HG03135 (cell line): ENCODE measurements at regions not wholly inside any gene's neighbourhood (a gene's known extent, or its start where the extent isn't known, plus 50 kb on each side); places are given as distances from the start of the nearest gene placed in this dataset.
"Not testable (repeated sequence)": the region's sequence is repeated elsewhere in the genome, so short reads cannot be mapped to it uniquely, and the experiment has no call there.

Experiments
- ATAC-seq: cut with Tn5 transposase; IDR thresholded peaks from one replicate; pipeline ENCODE4 v1.9.1; 2021; ENCODE audit warnings: mild to moderate bottlenecking, moderate library complexity; ENCODE audit not compliant: unreplicated experiment

GRCh38 chr7:80082213-80082612, 52.4 kb upstream of the GNAI1 start:
- no peak for ATAC-seq

DNA sequence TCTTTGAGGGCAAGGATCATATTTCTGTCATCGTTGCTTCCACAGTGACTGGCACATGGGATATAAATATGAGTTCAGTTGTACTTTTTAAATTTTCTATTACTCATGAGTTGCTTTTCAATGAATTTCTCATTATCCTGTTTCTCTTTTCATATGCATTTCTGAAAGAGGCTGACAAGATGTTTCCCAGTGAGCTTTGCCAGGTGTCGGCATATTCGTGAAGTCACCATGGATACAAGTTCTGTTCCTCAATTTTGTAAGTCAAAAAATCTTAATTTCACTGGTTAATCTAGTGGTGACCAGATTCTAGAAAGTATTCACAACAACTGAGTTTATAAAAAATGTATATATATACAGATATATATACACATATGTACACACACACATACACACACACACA, 55.7 kb upstream of the GNAI1 start:
- no peak for ATAC-seq

DNA sequence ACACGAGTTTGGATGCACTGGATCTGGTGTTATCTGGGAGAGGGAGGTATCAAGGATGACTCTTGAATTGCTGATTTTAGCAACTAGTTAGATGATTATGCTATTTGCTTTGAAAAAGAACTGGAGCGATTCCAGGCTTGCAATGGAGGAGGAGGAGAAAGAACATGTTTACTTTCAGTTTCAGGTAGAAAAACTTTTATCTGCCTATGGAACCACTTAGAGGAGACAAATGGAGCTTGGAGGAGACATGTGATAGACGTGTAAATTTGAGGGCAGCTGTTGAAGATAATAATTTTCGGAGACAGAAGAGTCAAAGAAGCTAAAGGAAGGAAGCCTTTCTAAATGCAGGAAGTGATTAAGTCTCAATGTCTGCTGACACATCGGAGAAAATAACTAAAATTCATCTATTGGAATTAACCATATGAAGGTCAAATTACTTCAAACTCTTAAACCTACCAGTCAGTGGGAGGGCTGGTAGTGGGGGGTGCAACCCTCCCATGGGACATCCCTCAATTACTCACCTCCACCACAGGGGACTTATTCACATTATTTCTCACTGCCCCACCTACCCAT, 56.4 kb upstream of the GNAI1 start:
- no peak for ATAC-seq

DNA sequence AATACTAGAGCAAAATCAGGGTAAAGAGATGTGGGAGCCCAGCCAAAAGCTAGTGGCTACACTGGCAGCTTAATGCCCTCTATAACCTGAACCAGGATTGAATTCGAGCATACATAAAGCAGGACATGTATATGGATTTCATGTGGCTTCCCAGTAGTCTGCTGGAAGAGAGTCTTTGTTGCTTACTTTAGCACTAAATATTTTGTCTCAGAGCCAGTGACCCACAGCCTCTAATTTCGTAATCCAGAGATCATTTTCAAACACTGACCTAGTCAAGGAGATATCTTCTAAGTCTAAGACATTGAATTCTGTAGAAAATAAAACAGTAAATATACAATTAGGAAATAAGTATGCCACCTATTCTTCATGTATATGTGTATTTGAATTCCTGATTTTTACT, 64.2 kb upstream of the GNAI1 start:
- ATAC-seq: no peak

DNA sequence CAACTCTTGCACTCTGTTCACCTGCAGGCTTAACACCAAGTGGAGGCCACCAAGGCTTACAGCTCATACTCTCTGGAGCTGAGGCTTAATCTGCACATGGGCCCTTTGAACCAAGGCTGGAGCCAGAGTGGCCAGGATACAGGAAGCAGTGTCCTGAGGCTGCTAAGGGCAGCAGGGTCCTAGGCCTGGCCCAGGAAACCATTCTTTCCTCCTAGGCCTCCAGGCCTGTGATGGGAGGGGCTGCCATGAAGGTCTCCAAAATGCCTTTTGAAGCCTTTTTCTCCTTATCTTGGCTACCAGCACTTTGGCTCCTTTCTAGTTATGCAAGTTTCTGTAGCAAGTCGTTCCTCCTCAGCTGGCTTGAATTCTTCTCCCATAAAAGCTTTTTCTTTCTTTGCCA, 68.0 kb upstream of the GNAI1 start:
- no peak for ATAC-seq

DNA sequence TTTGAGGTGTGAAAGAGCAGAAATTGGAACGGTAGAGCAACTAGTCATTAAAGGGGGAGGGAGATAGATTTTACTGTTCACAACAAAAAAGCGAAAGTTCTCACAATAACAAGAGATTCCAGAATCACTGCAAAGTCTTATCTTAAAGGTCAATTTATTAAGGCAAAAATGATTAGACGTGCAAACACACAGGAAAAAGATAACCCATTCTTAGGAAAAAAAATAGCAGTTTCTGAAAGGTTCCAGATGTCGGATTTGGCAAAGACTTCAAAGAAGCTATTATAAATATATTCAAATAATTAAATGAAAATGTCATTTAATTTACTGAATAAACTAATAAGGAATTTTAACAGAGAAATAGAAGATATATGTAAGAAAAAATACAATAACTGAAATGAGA, 70.8 kb upstream of the GNAI1 start:
- no peak for ATAC-seq

DNA sequence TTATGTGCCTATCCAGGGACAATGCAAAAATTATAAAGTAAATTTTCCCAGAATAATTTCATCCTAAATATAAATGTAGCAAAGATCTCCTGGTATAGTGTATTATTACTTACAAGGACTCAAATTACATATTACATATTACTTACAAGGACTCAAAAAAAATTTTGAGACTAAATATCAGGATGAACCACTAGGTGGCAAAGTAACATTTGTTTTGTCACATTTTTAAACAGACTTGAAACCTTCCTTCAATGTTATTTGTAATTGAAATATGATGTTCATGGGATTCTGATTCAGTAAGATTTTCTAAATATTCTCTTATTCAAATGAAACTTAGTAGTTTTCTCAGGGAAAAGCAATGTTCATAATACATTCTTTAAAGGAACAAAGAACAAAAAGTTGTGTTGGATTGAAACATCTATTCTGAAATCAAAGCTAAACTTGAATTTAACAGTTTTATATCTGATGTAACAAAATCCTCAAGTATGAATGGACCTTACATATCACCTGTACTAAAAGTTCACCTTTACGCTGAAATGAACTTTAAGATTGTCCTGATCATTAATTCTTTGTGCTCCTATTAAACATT, 74.3 kb upstream of the GNAI1 start:
- no peak for ATAC-seq

- no peak for ATAC-seq
These were observed 77.1 kb upstream of the GNAI1 start for GRCh38 chr7:80057488-80057887.

- ATAC-seq: no peak
These were observed 80.3 kb upstream of the GNAI1 start for GRCh38 chr7:80054356-80054755.

DNA sequence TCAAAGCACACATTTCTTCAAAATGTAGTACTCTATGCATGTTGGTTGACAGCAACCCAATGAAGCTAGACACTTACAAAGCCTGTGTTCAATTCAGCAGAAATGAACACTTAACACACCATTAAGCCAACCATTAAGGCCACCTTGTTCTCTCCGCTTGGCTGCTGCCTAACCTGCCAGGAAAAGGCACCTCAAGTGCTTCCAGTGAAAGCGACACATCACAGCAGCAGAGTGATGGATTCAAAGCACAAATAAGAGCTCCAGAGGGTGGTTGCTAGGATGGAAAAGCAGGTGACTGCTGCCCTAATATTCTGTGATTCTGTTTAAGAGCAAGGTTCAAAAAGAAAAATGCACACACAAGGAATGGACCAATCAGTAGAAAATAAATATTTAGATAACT, 81.5 kb upstream of the GNAI1 start:
- no peak for ATAC-seq

- no peak for ATAC-seq
These were observed 86.7 kb upstream of the GNAI1 start for GRCh38 chr7:80047856-80048459.

DNA sequence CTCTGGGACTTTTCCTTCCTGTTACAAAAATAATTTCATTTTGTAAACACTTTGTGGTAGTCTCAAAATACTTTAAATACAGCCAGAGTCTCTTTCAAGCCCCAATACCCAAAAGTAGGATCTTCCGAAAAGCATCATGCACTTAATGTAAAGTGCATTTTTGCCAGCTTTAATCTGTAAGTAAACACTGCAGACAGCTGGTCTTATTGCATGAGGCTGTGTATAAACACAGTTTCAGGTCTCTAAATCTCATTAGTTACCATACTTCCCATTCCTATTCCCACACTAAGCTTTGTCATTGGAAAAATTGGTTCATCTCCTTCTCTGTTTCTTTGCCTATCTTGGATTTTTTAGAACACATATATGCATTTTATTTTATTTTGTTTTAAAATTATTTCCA, 87.6 kb upstream of the GNAI1 start:
- ATAC-seq: no peak

DNA sequence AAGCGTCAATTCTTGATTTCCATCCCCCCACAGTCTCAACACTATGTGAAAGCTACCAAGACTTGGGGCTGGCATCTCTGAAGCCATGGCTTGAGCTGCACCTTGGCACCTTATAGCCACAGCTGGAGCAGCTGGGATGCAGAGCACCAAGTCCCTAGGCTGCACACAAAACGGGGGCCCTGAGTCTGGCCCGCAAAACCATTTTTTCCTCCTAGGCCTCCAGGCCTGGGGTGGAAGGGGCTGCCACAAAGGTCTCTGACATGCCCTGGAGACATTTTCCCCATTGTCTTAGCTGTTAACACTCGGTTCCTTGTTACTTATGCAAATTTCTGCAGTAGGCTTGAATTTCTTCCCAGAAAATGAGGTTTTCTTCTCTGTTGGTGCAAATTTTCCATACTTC, 89.8 kb upstream of the GNAI1 start:
- no peak for ATAC-seq

- ATAC-seq: no peak
These were observed 93.9 kb upstream of the GNAI1 start for GRCh38 chr7:80040752-80041151.

DNA sequence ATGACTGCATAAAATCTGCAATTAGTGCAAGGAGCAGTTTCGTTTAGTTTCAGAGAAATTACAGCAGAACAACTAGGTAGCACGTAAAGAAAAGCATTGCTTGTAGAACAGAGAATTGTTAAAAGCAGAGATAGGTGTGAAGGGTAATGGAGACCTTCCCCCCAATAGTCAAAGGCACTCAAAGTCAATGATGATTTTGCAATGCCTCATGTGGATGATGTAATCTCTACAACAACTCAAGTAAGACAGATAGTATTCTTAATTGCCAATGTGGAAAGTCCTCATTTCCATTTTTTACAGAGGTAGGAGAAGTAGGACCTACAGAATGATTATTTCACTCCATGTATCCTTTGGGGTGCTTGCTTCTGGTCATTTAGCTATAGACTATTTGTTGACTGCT, 94.3 kb upstream of the GNAI1 start:
- ATAC-seq: no peak

DNA sequence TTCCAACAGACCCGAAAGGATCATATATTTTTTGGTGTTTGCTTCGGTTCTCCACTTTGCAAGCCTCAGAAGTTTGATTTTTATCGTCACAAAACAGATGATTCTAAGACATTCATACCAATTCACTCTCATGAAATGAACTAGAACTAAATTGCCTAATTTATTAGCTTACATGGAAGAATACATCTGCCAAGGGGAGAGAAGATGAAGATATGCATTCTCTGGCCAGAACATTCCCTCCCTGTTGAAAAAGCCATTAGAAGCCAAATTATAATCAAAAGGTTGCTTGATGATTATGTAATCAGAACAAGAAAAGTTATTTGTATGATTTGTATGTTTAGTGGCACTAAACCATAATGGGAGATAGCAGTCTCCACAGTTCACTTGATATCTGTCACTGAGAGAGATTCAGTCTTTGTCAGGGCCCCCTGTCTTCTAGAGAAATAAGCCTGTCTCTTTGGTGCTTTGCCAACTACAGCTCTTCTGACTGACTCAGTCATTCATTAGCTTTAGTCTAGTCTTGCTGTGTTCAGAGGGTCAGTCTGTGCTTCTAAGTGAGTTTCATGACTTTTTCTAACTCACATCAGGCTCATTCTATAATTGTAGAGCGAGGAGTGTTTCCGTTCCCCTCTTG, 95.3 kb upstream of the GNAI1 start:
- no peak for ATAC-seq

DNA sequence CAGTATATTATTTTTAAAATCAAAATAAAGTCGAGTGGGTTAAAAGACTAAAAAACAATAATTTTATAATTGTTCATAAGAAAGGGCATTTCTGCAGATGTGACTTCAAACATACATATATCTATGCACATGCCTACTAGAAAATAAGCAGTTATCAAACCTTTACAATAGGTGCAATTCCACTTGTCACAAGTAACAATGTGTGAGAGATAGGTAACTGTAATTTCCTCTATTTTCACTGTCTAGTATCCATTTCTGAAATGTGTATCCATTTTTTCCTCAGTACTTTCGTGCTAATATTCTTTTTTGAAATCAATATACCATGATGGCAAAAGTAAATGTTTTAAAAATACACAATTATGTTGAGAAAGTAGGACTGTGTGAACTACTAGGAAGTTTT, 96.9 kb upstream of the GNAI1 start:
- no peak for ATAC-seq

GRCh38 chr7:80036107-80036506, 98.5 kb upstream of the GNAI1 start:
- no peak for ATAC-seq

GRCh38 chr7:80028717-80029116, 105.9 kb upstream of the GNAI1 start:
- ATAC-seq: no peak

GRCh38 chr7:80027611-80028173, 106.9 kb upstream of the GNAI1 start:
- ATAC-seq: no peak

DNA sequence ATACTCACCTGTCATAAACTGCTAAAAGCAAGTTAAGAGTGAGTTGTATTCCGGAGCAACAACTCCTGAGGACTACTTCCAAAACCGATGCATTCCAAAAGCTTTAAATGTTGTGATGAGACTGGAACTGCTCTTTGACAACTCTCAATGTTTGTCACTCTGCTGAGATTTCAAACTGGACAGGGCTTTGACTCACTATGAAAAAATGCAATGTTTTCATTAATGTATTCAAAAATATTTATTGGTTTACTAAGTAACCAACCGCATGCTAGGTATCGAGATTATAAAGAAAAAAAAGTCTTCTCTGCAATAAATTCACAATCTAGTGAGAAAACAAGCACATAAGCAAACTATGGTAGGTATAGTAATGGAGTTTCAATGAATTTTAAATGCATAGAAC, 107.9 kb upstream of the GNAI1 start:
- no peak for ATAC-seq

DNA sequence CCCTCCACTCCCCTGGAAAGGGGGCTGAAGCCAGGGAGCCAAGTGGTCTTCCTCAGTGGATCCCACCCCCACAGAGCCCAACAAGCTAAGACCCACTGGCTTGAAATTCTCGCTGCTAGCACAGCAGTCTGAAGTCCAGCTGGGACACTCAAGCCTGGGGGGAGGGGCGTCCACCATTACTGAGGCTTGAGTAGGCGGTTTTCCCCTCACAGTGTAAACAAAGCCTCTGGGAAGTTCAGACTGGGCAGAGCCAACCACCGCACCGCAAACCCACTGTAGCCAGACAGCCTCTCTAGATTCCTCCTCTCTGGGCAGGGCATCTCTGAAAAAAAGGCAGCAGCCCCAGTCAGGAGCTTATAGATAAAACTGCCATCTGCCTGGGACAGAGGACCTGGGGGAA, 114.4 kb upstream of the GNAI1 start:
- ATAC-seq: not testable (repeated sequence)
